DMS79 treated with DMSO at 0.1 percent for 48 hours (cell line): ENCODE measurements at regions not wholly inside any gene's neighbourhood (a gene's known extent, or its start where the extent isn't known, plus 50 kb on each side); places are given as distances from the start of the nearest gene placed in this dataset.

ENCODE experiments used
- DNase-seq: peaks from one replicate; lab custom pipeline; 2025; lab: John Stamatoyannopoulos, UW

- DNase-seq: no peak
Observed at GRCh38 chr14:100674428-100674827, 52.3 kb upstream of the DLK1 start.

GRCh38 chr14:100674897-100675619, 51.6 kb upstream of the DLK1 start:
- no peak for DNase-seq

- no peak for DNase-seq
Observed at GRCh38 chr14:100675699-100676684, 50.7 kb upstream of the DLK1 start.
